CD4-positive, alpha-beta T cell treated with Interleukin-6 at 100 ng/mL for 8 hours (primary cell): ENCODE measurements at regions not wholly inside any gene's neighbourhood (a gene's known extent, or its start where the extent isn't known, plus 50 kb on each side); places are given as distances from the start of the nearest gene placed in this dataset.
A peak's percentile ranks its signal among the peaks of the same experiment; 100 is the strongest.
"Not testable (repeated sequence)": the region's sequence is repeated elsewhere in the genome, so short reads cannot be mapped to it uniquely, and the experiment has no call there.

Source experiments
- DNase-seq: peaks from one replicate; pipeline ENCODE4 v3.0.0-alpha.2; 2020; ENCODE audit warnings: mixed read lengths, low spot score

GRCh38 chr2:203585516-203585915 lies 50.4 kb upstream of the RAPH1 start:
- DNase-seq = no peak

GRCh38 chr2:203586206-203586605 lies 51.1 kb upstream of the RAPH1 start:
- no peak for DNase-seq

- no peak for DNase-seq
Measured at GRCh38 chr2:203586696-203587095, 51.6 kb upstream of the RAPH1 start.

GRCh38 chr2:203590496-203590895 lies 55.4 kb upstream of the RAPH1 start:
- no peak for DNase-seq

GRCh38 chr2:203591642-203592041 lies 56.5 kb upstream of the RAPH1 start:
- DNase-seq = no peak

- no peak for DNase-seq
Measured at GRCh38 chr2:203592470-203592869, 57.4 kb upstream of the RAPH1 start.

- DNase-seq = no peak
Measured at GRCh38 chr2:203594541-203594940, 59.4 kb upstream of the RAPH1 start.

GRCh38 chr2:203596183-203596582 lies 61.1 kb upstream of the RAPH1 start:
- no peak for DNase-seq

GRCh38 chr2:203599509-203599908 lies 64.4 kb upstream of the RAPH1 start:
- no peak for DNase-seq

GRCh38 chr2:203600286-203600685 lies 65.2 kb upstream of the RAPH1 start:
- no peak for DNase-seq

GRCh38 chr2:203603456-203604389 lies 68.6 kb upstream of the RAPH1 start:
- DNase-seq = no peak

- DNase-seq = no peak
Measured at GRCh38 chr2:203605302-203605701, 70.2 kb upstream of the RAPH1 start.

GRCh38 chr2:203606051-203606450 lies 71.0 kb upstream of the RAPH1 start:
- DNase-seq = no peak

GRCh38 chr2:203610558-203610957 lies 75.5 kb upstream of the RAPH1 start:
- DNase-seq = no peak

GRCh38 chr2:203612246-203612645 lies 77.1 kb upstream of the RAPH1 start:
- no peak for DNase-seq

GRCh38 chr2:203619267-203619878 lies 84.3 kb upstream of the RAPH1 start:
- no peak for DNase-seq

GRCh38 chr2:203621981-203622515 lies 84.4 kb upstream of the CD28 start:
- DNase-seq = no peak

- DNase-seq = no peak
Measured at GRCh38 chr2:203623096-203623495, 83.3 kb upstream of the CD28 start.

GRCh38 chr2:203623661-203624060 lies 82.8 kb upstream of the CD28 start:
- peak; percentile 23 for DNase-seq

GRCh38 chr2:203625701-203626100 lies 80.7 kb upstream of the CD28 start:
- no peak for DNase-seq

- not testable (repeated sequence) for DNase-seq
Measured at GRCh38 chr2:203626247-203626646, 80.2 kb upstream of the CD28 start.

- DNase-seq = no peak
Measured at GRCh38 chr2:203626952-203627681, 79.3 kb upstream of the CD28 start.

GRCh38 chr2:203629699-203630098 lies 76.7 kb upstream of the CD28 start:
- DNase-seq = no peak
